ENCODE measurements at regions not wholly inside any gene's neighbourhood (a gene's known extent, or its start where the extent isn't known, plus 50 kb on each side); places are given as distances from the start of the nearest gene placed in this dataset.

DNA sequence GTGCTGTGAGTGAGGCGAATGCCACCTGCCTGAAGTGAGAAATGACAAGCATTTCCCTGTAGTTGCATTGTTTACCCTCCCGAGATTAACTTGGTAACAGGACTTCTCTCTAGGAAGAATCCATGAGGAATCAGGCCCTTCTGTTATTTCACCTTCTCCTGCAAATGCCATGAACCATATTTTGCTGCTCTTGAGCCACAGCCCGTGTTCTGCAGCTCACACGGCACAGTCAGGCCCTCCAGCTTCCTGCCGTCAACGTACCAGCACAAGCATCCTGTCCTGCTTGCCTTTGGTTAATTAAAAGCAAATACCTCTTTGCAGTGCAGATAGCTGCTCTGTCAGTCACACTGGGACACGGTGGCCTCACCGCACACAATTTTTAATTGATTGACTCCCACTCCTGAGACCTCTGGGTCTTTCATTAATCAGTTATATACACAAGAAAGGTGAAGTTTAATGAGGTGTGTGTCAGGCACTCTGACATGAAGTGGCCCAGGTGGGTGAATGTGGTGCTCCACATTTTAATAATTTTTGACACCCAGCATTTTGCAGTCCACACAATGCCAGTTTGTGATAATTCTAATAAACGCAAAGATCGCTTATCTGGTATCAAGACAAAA lies 95.3 kb upstream of the ASB18 start:
- H3K4me3 ChIP-seq (ENCODE audit: control insufficient read depth, low read depth, low read length) = no peak overlapping the region
- no peak for DNase-seq (ENCODE audit: low read depth)
- no peak for TF ChIP-seq CTCF (IDR thresholded peaks at IDR 0.05; ENCODE audit: control insufficient read depth, insufficient read depth, low read depth, low read length, missing control alignments)

DNA sequence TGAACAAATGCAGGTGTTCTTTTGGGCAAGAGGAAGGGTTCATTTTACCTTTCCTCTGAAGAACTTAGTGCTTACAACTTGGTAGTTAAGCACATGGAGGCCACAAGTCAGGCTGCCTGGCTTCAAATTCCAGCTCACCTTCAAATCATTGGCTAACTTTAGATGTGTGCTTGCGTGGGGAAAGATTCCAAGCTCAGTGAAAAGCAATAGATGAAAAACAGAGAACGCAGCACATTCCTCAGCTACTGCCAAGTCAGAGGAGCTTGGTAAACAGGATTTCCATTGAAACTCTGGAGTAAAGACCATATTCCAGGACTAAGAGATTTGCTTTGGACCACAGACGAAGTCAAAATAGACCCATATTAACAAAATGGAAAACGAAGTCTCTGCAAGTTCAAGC lies 96.3 kb upstream of the ASB18 start:
- no peak for TF ChIP-seq CTCF (IDR thresholded peaks at IDR 0.05; ENCODE audit: control insufficient read depth, insufficient read depth, low read depth, low read length, missing control alignments)
- DNase-seq (ENCODE audit: low read depth) = no peak

DNA sequence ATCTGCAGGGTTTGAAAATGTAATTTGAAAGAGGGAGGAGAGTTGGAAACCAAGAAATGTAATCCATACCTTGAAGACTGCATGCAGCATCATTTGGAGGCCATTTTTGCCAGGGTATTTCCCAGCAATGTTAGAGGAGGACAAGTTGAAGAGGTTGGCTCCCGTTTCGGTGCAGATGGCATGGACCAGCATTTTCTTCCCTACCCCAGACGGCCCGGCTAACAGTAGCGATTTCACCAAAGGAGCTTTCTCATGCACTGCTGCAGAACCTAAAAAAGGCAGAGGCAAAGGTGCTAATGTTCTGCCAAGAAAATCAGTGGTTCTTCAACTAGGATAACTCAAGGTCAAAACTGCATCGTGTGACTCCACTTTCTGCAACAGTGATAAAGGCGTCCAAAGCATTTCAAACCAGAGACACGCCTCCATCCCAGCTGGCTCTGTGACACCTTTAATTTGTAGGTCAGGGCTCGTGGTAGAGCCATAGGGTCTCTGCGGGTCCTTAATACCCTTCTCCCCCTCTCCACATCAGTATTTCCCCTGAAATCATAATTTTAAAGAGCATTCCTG lies 99.6 kb upstream of the ASB18 start:
- no peak for DNase-seq (ENCODE audit: low read depth)

More for the DNA sequence above, 96.3 kb upstream of the ASB18 start:
- no peak overlapping the region for H3K4me3 ChIP-seq (ENCODE audit: control insufficient read depth, low read depth, low read length)

DNA sequence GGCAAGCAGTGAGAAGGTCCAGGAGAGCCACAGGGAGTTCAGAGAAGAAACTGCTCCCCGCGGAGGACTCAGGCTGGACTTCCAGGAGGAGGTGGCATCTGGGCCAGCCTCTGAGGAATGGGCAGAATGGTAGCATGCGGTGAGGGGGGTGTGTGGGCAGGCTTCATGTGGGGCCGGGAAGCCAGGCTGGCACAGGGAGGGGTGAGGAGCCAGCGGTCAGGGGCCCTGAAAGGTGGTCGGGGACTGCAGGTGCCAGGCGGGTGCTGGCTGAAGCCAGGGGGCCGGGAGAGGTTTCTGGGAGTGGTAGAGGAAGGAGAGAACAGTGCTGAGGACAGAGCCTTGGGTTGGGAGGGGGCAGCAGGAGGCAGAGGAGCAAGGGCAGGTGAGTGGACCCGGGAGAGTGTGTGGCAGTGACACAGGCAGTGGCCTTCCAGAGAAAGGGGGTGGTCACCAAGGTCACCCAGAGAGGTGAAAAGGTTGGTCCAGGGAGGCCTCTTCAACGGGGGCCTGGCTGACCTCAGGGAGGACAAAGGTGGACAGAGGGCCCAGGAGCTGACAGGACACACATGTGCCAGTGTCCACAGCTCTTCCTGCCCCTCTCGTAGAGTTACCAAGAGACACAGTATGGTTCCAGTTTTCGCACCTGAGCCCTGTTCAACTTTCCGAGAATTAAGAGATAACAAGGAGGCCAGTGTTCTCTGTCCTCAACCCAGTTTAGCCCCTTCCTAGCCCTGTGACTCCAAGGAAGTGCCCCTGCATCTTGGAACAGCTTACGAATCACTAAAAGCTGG lies 101.2 kb upstream of the ASB18 start:
- H3K4me3 ChIP-seq (ENCODE audit: control insufficient read depth, low read depth, low read length) = no peak overlapping the region
- DNase-seq (ENCODE audit: low read depth) = no peak
- no peak for TF ChIP-seq CTCF (IDR thresholded peaks at IDR 0.05; ENCODE audit: control insufficient read depth, insufficient read depth, low read depth, low read length, missing control alignments)

More for the DNA sequence above, 99.6 kb upstream of the ASB18 start:
- no peak for TF ChIP-seq CTCF (IDR thresholded peaks at IDR 0.05; ENCODE audit: control insufficient read depth, insufficient read depth, low read depth, low read length, missing control alignments)
- no peak overlapping the region for H3K4me3 ChIP-seq (ENCODE audit: control insufficient read depth, low read depth, low read length)

DNA sequence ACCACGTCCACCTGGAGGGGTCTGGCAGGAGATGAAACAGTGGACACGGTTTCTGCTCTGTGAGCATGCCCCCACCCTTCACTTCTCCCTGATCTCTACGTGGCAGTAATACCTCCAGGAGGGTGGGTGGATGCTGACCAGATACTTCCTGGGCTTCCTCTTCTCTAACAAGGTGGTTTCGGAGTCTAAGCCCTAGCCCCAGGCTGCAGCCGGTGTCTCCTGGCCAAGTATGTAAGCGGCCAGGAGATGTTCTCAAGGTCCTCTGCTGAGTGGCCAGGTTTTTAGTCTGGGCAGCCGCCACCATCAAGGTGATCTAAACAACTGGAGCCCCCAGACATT lies 101.8 kb upstream of the ASB18 start:
- H3K4me3 ChIP-seq (ENCODE audit: control insufficient read depth, low read depth, low read length) = no peak overlapping the region
- no peak for TF ChIP-seq CTCF (IDR thresholded peaks at IDR 0.05; ENCODE audit: control insufficient read depth, insufficient read depth, low read depth, low read length, missing control alignments)
- no peak for DNase-seq (ENCODE audit: low read depth)

DNA sequence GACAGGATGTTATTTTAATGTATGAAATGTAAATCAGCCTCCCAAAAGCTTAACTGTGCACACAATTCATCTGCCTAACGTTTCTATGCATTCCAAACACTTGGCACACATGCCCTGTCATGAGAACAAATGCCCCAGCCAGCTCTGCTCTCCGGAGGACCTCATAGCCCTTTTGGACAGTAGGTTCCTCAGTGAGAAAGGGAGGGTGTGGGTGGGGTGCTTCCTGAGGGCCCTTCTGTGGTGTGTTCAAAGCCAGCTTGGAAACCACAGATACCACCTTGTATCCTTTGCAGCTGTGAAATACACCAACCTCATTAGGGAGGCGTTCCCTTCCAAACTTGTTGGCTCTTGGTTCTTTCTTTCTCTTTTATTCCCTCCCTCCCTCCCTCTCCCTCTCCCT lies 102.2 kb upstream of the ASB18 start:
- no peak for TF ChIP-seq CTCF (IDR thresholded peaks at IDR 0.05; ENCODE audit: control insufficient read depth, insufficient read depth, low read depth, low read length, missing control alignments)
- DNase-seq (ENCODE audit: low read depth) = no peak
- no peak overlapping the region for H3K4me3 ChIP-seq (ENCODE audit: control insufficient read depth, low read depth, low read length)

Measured in AG09309 (cell line).